ENCODE measurements at regions not wholly inside any gene's neighbourhood (a gene's known extent, or its start where the extent isn't known, plus 50 kb on each side); places are given as distances from the start of the nearest gene placed in this dataset.

- DNase-seq: no peak
These were observed 914.8 kb downstream of the DCDC2C start for GRCh38 chr2:4618141-4618540.

GRCh38 chr2:4618630-4619228, 915.4 kb downstream of the DCDC2C start:
- DNase-seq: no peak

- DNase-seq: no peak
These were observed 925.7 kb downstream of the DCDC2C start for GRCh38 chr2:4628998-4629501.

GRCh38 chr2:4635289-4635688, 931.9 kb downstream of the DCDC2C start:
- DNase-seq: no peak

GRCh38 chr2:4653991-4654390, 950.6 kb downstream of the DCDC2C start:
- DNase-seq: no peak

- DNase-seq: no peak
These were observed 953.0 kb downstream of the DCDC2C start for GRCh38 chr2:4656326-4656725.

GRCh38 chr2:4662161-4662779, 958.9 kb downstream of the DCDC2C start:
- no peak for DNase-seq

GRCh38 chr2:4668381-4668780, 965.0 kb downstream of the DCDC2C start:
- no peak for DNase-seq

- no peak for DNase-seq
These were observed 967.0 kb downstream of the DCDC2C start for GRCh38 chr2:4670331-4670730.

- DNase-seq: no peak
These were observed 969.7 kb downstream of the DCDC2C start for GRCh38 chr2:4673025-4673489.

GRCh38 chr2:4674007-4674406, 970.6 kb downstream of the DCDC2C start:
- DNase-seq: no peak

GRCh38 chr2:4675295-4675694, 971.9 kb downstream of the DCDC2C start:
- no peak for DNase-seq

- no peak for DNase-seq
These were observed 975.6 kb downstream of the DCDC2C start for GRCh38 chr2:4678927-4679326.

- no peak for DNase-seq
These were observed 976.0 kb downstream of the DCDC2C start for GRCh38 chr2:4679391-4679790.

GRCh38 chr2:4684921-4685320, 981.5 kb downstream of the DCDC2C start:
- DNase-seq: no peak

GRCh38 chr2:4690913-4691312, 987.5 kb downstream of the DCDC2C start:
- DNase-seq: no peak

- DNase-seq: no peak
These were observed 989.9 kb downstream of the DCDC2C start for GRCh38 chr2:4693266-4693665.

- DNase-seq: no peak
These were observed 992.0 kb downstream of the DCDC2C start for GRCh38 chr2:4695281-4695861.

GRCh38 chr2:4715065-4715464, 977.1 kb upstream of the SOX11 start:
- DNase-seq: no peak

GRCh38 chr2:4718777-4719176, 973.4 kb upstream of the SOX11 start:
- DNase-seq: no peak

- DNase-seq: no peak
These were observed 966.6 kb upstream of the SOX11 start for GRCh38 chr2:4725618-4726017.

- no peak for DNase-seq
These were observed 959.6 kb upstream of the SOX11 start for GRCh38 chr2:4732560-4732959.

GRCh38 chr2:4745056-4745991, 946.9 kb upstream of the SOX11 start:
- DNase-seq: no peak
